HEK293 (cell line): ENCODE measurements at regions not wholly inside any gene's neighbourhood (a gene's known extent, or its start where the extent isn't known, plus 50 kb on each side); places are given as distances from the start of the nearest gene placed in this dataset.

Experiments used
- CTCF ChIA-PET: fragments of 350-600 bp; formaldehyde crosslinking; extraction: SDS; loops from one replicate; lab custom pipeline; 2021; ENCODE audit warnings: antibody characterized with exemption; lab: Yijun Ruan, JAX
- POLR2A ChIA-PET: fragments of 300-600 bp; formaldehyde crosslinking; extraction: SDS; loops from one replicate; lab custom pipeline; 2020; ENCODE audit warnings: antibody characterized with exemption, inconsistent platforms; lab: Yijun Ruan, JAX
- H3K27ac ChIP-seq: fragments of 200-500 bp; sonication (Bioruptor generic); 2 replicates; pipeline ENCODE4 v1.5.1; 2014; ENCODE audit warnings: low read depth, low read length, control low read depth, inconsistent platforms; ENCODE audit errors: extremely low read depth
- H3K36me3 ChIP-seq, 2 experiments: fragments of 200-500 bp in 1 of 2; sonication (Bioruptor generic) in 1 of 2; 1 replicate in 1 of 2; 2 replicates in 1 of 2; pipeline ENCODE4 v1.5.1; 2014 to 2017; ENCODE audit warnings: inconsistent platforms in 2 of 2, low read length in 2 of 2; ENCODE audit not compliant: control insufficient read depth in 2 of 2, insufficient read depth in 1 of 2
- H3K4me1 ChIP-seq: fragments of 200-500 bp; sonication (Bioruptor generic); 2 replicates; pipeline ENCODE4 v1.5.1; 2014; ENCODE audit warnings: mild to moderate bottlenecking, low read length, inconsistent platforms; ENCODE audit not compliant: control insufficient read depth, insufficient read depth
- H3K4me3 ChIP-seq: 2 replicates; pipeline ENCODE4 v1.5.1; 2011; ENCODE audit warnings: low read depth, mild to moderate bottlenecking, control low read depth, low read length, moderate library complexity
- H3K9me3 ChIP-seq: fragments of 200-500 bp; sonication (Bioruptor generic); 2 replicates; pipeline ENCODE4 v1.5.1; 2014; ENCODE audit warnings: low read depth, low read length, inconsistent platforms; ENCODE audit not compliant: control insufficient read depth, insufficient read depth
- BCL6B ChIP-seq: fragments of 450-650 bp; formaldehyde crosslinking; IDR thresholded peaks from 2 replicates; pipeline ENCODE4 v1.5.1; 2017; ENCODE audit warnings: missing biosample characterization, missing genetic modification characterization
- KLF1 ChIP-seq: fragments of 450-650 bp; formaldehyde crosslinking; IDR thresholded peaks from 2 replicates; pipeline ENCODE4 v1.5.1; 2016; ENCODE audit warnings: missing biosample characterization, missing genetic modification characterization
- KLF10 ChIP-seq: fragments of 450-650 bp; IDR thresholded peaks from 2 replicates; pipeline ENCODE4 v1.5.1; 2018; ENCODE audit warnings: missing biosample characterization, mild to moderate bottlenecking, missing genetic modification characterization
- MYNN ChIP-seq: fragments of 450-650 bp; formaldehyde crosslinking; IDR thresholded peaks from 2 replicates; pipeline ENCODE4 v1.5.1; 2016; ENCODE audit warnings: missing biosample characterization, missing genetic modification characterization, borderline replicate concordance
- MZF1 ChIP-seq: fragments of 450-650 bp; formaldehyde crosslinking; IDR thresholded peaks from 2 replicates; pipeline ENCODE4 v1.5.1; 2017; ENCODE audit warnings: missing biosample characterization, missing genetic modification characterization, borderline replicate concordance
- PRDM1 ChIP-seq: fragments of 450-650 bp; formaldehyde crosslinking; IDR thresholded peaks from 2 replicates; pipeline ENCODE4; 2016; ENCODE audit warnings: missing biosample characterization, missing genetic modification characterization
- RBAK ChIP-seq: fragments of 450-650 bp; formaldehyde crosslinking; IDR thresholded peaks from 2 replicates; pipeline ENCODE4 v1.5.1; 2016; ENCODE audit warnings: missing biosample characterization, missing genetic modification characterization
- YY1 ChIP-seq: fragments of 450-650 bp; formaldehyde crosslinking; IDR thresholded peaks from 2 replicates; pipeline ENCODE4 v1.5.1; 2018; ENCODE audit warnings: missing biosample characterization, missing genetic modification characterization
- ZBTB17 ChIP-seq: fragments of 450-650 bp; formaldehyde crosslinking; IDR thresholded peaks from 2 replicates; pipeline ENCODE4 v1.5.1; 2016; ENCODE audit warnings: missing biosample characterization, missing genetic modification characterization
- ZFP3 ChIP-seq: fragments of 450-650 bp; formaldehyde crosslinking; IDR thresholded peaks from 2 replicates; pipeline ENCODE4 v1.5.1; 2016; ENCODE audit warnings: low read depth, missing biosample characterization, missing genetic modification characterization
- ZNF133 ChIP-seq: fragments of 450-650 bp; formaldehyde crosslinking; IDR thresholded peaks from 2 replicates; pipeline ENCODE4 v1.5.1; 2016; ENCODE audit warnings: missing biosample characterization, missing genetic modification characterization
- ZNF140 ChIP-seq: fragments of 450-650 bp; formaldehyde crosslinking; IDR thresholded peaks from 2 replicates; pipeline ENCODE4 v1.5.1; 2016; ENCODE audit warnings: missing biosample characterization, missing genetic modification characterization
- ZNF174 ChIP-seq: fragments of 450-650 bp; formaldehyde crosslinking; IDR thresholded peaks from 2 replicates; pipeline ENCODE4 v1.5.0; 2017; ENCODE audit warnings: missing biosample characterization, mild to moderate bottlenecking, missing genetic modification characterization
- ZNF18 ChIP-seq: fragments of 450-650 bp; formaldehyde crosslinking; IDR thresholded peaks from 2 replicates; pipeline ENCODE4 v1.5.1; 2016; ENCODE audit warnings: missing biosample characterization, missing genetic modification characterization
- ZNF184 ChIP-seq: fragments of 450-650 bp; IDR thresholded peaks from 2 replicates; pipeline ENCODE4 v1.5.1; 2018; ENCODE audit warnings: missing biosample characterization, mild to moderate bottlenecking, missing genetic modification characterization
- ZNF239 ChIP-seq: fragments of 450-650 bp; formaldehyde crosslinking; IDR thresholded peaks from 2 replicates; pipeline ENCODE4 v1.5.1; 2016; ENCODE audit warnings: missing biosample characterization, missing genetic modification characterization
- ZNF24 ChIP-seq: fragments of 450-650 bp; formaldehyde crosslinking; IDR thresholded peaks from 2 replicates; pipeline ENCODE4 v1.5.1; 2016; ENCODE audit warnings: missing biosample characterization, missing genetic modification characterization
- ZNF311 ChIP-seq: fragments of 450-650 bp; formaldehyde crosslinking; IDR thresholded peaks from 2 replicates; pipeline ENCODE4 v1.5.1; 2017; ENCODE audit warnings: missing biosample characterization, missing genetic modification characterization, borderline replicate concordance
- ZNF514 ChIP-seq: fragments of 450-650 bp; formaldehyde crosslinking; IDR thresholded peaks from 2 replicates; pipeline ENCODE4 v1.5.1; 2016; ENCODE audit warnings: missing biosample characterization, missing genetic modification characterization
- ZNF521 ChIP-seq: fragments of 450-650 bp; formaldehyde crosslinking; IDR thresholded peaks from 2 replicates; pipeline ENCODE4 v1.5.1; 2017; ENCODE audit warnings: missing biosample characterization, mild to moderate bottlenecking, missing genetic modification characterization
- ZNF555 ChIP-seq: fragments of 450-650 bp; formaldehyde crosslinking; conservative IDR thresholded peaks from 2 replicates; pipeline ENCODE4 v1.5.1; 2017; ENCODE audit warnings: missing biosample characterization, mild to moderate bottlenecking, missing genetic modification characterization, inconsistent platforms
- ZNF747 ChIP-seq: fragments of 450-650 bp; formaldehyde crosslinking; IDR thresholded peaks from 2 replicates; pipeline ENCODE4 v1.5.1; 2016; ENCODE audit warnings: missing biosample characterization, missing genetic modification characterization
- ZNF776 ChIP-seq: fragments of 450-650 bp; formaldehyde crosslinking; IDR thresholded peaks from 2 replicates; pipeline ENCODE4 v1.5.0; 2017; ENCODE audit warnings: missing biosample characterization, missing genetic modification characterization, borderline replicate concordance
- ZSCAN23 ChIP-seq: fragments of 450-650 bp; formaldehyde crosslinking; IDR thresholded peaks from 2 replicates; pipeline ENCODE4 v1.5.1; 2016; ENCODE audit warnings: missing biosample characterization, missing genetic modification characterization
- ZXDB ChIP-seq: fragments of 450-650 bp; formaldehyde crosslinking; IDR thresholded peaks from 2 replicates; pipeline ENCODE4 v1.5.1; 2016; ENCODE audit warnings: missing biosample characterization, missing genetic modification characterization
- TF ChIP-seq, protein P1 (sequence below): fragments of 450-650 bp; formaldehyde crosslinking; IDR thresholded peaks from 2 replicates; pipeline ENCODE4 v1.5.1; 2016; ENCODE audit warnings: missing biosample characterization, missing genetic modification characterization
- TF ChIP-seq, protein P2 (sequence below): fragments of 450-650 bp; formaldehyde crosslinking; IDR thresholded peaks from 2 replicates; pipeline ENCODE4 v1.5.1; 2016; ENCODE audit warnings: missing biosample characterization, missing genetic modification characterization

- CTCF ChIA-PET, result no interaction called here
- no peaks in the 10 kb centered on the region for H3K4me1 ChIP-seq
- TF ChIP-seq ZFP3 (tag by site-specific recombination) (no peak), MYNN (tag by site-specific recombination) (no peak), ZSCAN23 (tag by site-specific recombination) (no peak), ZBTB17 (tag by site-specific recombination) (no peak), ZNF184 (tag by site-specific recombination) (no peak), ZXDB (tag by site-specific recombination) (no peak), ZNF140 (no peak), ZNF521 (tag by site-specific recombination) (no peak), ZNF239 (no peak), PRDM1 (tag by site-specific recombination) (no peak), YY1 (tag by site-specific recombination) (no peak), ZNF311 (tag by site-specific recombination) (no peak)
- TF ChIP-seq, protein P1, sequence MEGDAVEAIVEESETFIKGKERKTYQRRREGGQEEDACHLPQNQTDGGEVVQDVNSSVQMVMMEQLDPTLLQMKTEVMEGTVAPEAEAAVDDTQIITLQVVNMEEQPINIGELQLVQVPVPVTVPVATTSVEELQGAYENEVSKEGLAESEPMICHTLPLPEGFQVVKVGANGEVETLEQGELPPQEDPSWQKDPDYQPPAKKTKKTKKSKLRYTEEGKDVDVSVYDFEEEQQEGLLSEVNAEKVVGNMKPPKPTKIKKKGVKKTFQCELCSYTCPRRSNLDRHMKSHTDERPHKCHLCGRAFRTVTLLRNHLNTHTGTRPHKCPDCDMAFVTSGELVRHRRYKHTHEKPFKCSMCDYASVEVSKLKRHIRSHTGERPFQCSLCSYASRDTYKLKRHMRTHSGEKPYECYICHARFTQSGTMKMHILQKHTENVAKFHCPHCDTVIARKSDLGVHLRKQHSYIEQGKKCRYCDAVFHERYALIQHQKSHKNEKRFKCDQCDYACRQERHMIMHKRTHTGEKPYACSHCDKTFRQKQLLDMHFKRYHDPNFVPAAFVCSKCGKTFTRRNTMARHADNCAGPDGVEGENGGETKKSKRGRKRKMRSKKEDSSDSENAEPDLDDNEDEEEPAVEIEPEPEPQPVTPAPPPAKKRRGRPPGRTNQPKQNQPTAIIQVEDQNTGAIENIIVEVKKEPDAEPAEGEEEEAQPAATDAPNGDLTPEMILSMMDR (tag by site-specific recombination), result no peak
- TF ChIP-seq, all 188 proteins: peak for 0
- Histone ChIP-seq H3K27ac (no peak overlapping the region), H3K9me3 (no peaks in the 10 kb centered on the region), H3K36me3 (no peaks in the 10 kb centered on the region), H3K4me3 (no peak overlapping the region)
- POLR2A ChIA-PET, result no interaction called here
These were observed 457.4 kb downstream of the SMARCA1 start for GRCh38 chrX:129065895-129066294.

GRCh38 chrX:129058405-129058804, 464.9 kb downstream of the SMARCA1 start:
- H3K36me3 ChIP-seq, result no peaks in the 10 kb centered on the region
- ChIA-PET POLR2A (no interaction called here), CTCF (no interaction called here)
- no peaks in the 10 kb centered on the region for H3K9me3 ChIP-seq
- TF ChIP-seq KLF1 (tag by site-specific recombination), result no peak
- TF ChIP-seq ZNF776 (tag by site-specific recombination), result no peak
- no peak for TF ChIP-seq ZNF174 (tag by site-specific recombination)
- TF ChIP-seq, protein P2, sequence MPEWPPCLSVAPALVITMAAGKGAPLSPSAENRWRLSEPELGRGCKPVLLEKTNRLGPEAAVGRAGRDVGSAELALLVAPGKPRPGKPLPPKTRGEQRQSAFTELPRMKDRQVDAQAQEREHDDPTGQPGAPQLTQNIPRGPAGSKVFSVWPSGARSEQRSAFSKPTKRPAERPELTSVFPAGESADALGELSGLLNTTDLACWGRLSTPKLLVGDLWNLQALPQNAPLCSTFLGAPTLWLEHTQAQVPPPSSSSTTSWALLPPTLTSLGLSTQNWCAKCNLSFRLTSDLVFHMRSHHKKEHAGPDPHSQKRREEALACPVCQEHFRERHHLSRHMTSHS (tag by site-specific recombination), result no peak
- TF ChIP-seq KLF10, result no peak
- TF ChIP-seq, all 188 proteins: peak for 0
- Histone ChIP-seq H3K27ac (no peak overlapping the region), H3K4me1 (no peaks in the 10 kb centered on the region), H3K4me3 (no peak overlapping the region)

DNA sequence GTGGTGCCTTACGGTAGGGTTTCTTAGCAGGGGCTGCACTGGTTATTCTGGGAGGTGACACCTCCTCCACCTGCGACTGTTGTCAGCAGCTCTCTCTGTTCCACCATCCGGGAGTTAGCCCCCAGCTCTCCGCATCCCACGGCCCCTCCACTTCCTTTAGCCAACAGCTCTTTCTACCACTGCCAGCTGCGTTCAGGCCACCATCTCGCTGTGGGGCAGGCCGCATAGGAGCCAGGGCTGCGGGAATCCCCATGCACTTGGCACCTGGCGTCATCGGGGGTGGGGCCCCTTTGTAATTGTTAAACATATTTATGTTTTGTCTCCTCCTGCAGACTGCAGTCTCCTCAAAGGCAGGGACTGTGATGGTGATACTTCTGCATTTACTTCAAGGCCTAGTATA, 480.2 kb downstream of the SMARCA1 start:
- POLR2A ChIA-PET, result no interaction called here
- Histone ChIP-seq H3K4me3 (no peak overlapping the region), H3K4me1 (no peaks in the 10 kb centered on the region)
- TF ChIP-seq ZNF24 (tag by site-specific recombination) (no peak), ZNF555 (tag by site-specific recombination) (no peak), MZF1 (tag by site-specific recombination) (no peak), ZNF514 (tag by site-specific recombination) (no peak), ZNF18 (no peak), RBAK (tag by site-specific recombination) (no peak), ZNF133 (tag by site-specific recombination) (no peak), ZNF747 (tag by site-specific recombination) (no peak), BCL6B (tag by site-specific recombination) (no peak)
- TF ChIP-seq, all 188 proteins: peak for 0
- CTCF ChIA-PET, result no interaction called here
- H3K36me3 ChIP-seq, result no peaks in the 10 kb centered on the region
- H3K27ac ChIP-seq, result no peak overlapping the region
- H3K9me3 ChIP-seq, result no peaks in the 10 kb centered on the region
